Natural killer cell (primary cell): ENCODE measurements at regions not wholly inside any gene's neighbourhood (a gene's known extent, or its start where the extent isn't known, plus 50 kb on each side); places are given as distances from the start of the nearest gene placed in this dataset.
"Not testable (repeated sequence)": the region's sequence is repeated elsewhere in the genome, so short reads cannot be mapped to it uniquely, and the experiment has no call there.

ENCODE experiments used
- ATAC-seq, 3 donors: fragments of 150-1000 bp in 2 of 3; fragments of 200-7000 bp in 1 of 3; cut with Tn5 transposase; 1 replicate in 1 of 3; 2 replicates in 2 of 3; pipeline ENCODE4 v1.10.0; 2021; ENCODE audit warnings: mild to moderate bottlenecking in 2 of 3, moderate library complexity in 2 of 3
- DNase-seq, 2 donors: peaks; one replicate each; pipeline versions ENCODE4 v3.0.0 to v3.0.0-alpha.2; 2013 to 2021; ENCODE audit warnings: mixed read lengths in 1 of 2
- H3K27ac ChIP-seq: one replicate; pipeline ENCODE4 v1.5.1; 2013; ENCODE audit warnings: mild to moderate bottlenecking, low read length
- H3K27me3 ChIP-seq: one replicate; pipeline ENCODE4 v1.6.1; 2013; ENCODE audit warnings: low read length; ENCODE audit not compliant: control insufficient read depth, insufficient read depth
- H3K36me3 ChIP-seq: one replicate; pipeline ENCODE4 v1.6.1; 2013; ENCODE audit warnings: low read length; ENCODE audit not compliant: control insufficient read depth, insufficient read depth
- H3K4me1 ChIP-seq: one replicate; pipeline ENCODE4 v1.6.1; 2013; ENCODE audit warnings: low read length; ENCODE audit not compliant: control insufficient read depth, insufficient read depth
- H3K4me3 ChIP-seq: one replicate; pipeline ENCODE4 v1.5.1; 2013; ENCODE audit warnings: low read length
- H3K9me3 ChIP-seq: one replicate; pipeline ENCODE4 v1.6.1; 2013; ENCODE audit warnings: low read length; ENCODE audit not compliant: control insufficient read depth, insufficient read depth
- H3K27ac Mint-ChIP-seq, 2 donors: one replicate each; pipeline ENCODE4 v1.8.0; 2022; ENCODE audit warnings: mild to moderate bottlenecking in 2 of 2, mixed read lengths in 2 of 2, moderate library complexity in 1 of 2
- H3K27me3 Mint-ChIP-seq, 2 donors: one replicate each; pipeline ENCODE4 v1.8.0; 2022; ENCODE audit warnings: low read depth in 2 of 2, mixed read lengths in 2 of 2
- H3K36me3 Mint-ChIP-seq: one replicate; pipeline ENCODE4 v1.8.0; 2022; ENCODE audit warnings: mixed read lengths
- H3K4me1 Mint-ChIP-seq, 2 donors: one replicate each; pipeline ENCODE4 v1.8.0; 2022; ENCODE audit warnings: mixed read lengths in 2 of 2
- H3K4me3 Mint-ChIP-seq: one replicate; pipeline ENCODE4 v1.8.0; 2022; ENCODE audit warnings: mild to moderate bottlenecking, moderate library complexity, mixed read lengths
- H3K9me3 Mint-ChIP-seq, 2 donors: one replicate each; pipeline ENCODE4 v1.8.0; 2022; ENCODE audit warnings: mixed read lengths in 2 of 2
- WGBS: methylation state at CpG from one replicate; pipeline ENCODE4 v1.1.7; 2013; ENCODE audit warnings: missing lambda C conversion rate; ENCODE audit not compliant: insufficient coverage; 5-methylcytosine and 5-hydroxymethylcytosine counted together
- intact Hi-C: fragments of 100-400 bp; cut with micrococcal nuclease; formaldehyde crosslinking; loops from one replicate; pipeline ENCODE4 v1.14.2; 2022
- TF ChIP-seq, protein P1 (sequence below): fragments of 200-600 bp; IDR thresholded peaks from one replicate; pipeline ENCODE4 v1.8.0; 2022; ENCODE audit warnings: antibody characterized with exemption

DNA sequence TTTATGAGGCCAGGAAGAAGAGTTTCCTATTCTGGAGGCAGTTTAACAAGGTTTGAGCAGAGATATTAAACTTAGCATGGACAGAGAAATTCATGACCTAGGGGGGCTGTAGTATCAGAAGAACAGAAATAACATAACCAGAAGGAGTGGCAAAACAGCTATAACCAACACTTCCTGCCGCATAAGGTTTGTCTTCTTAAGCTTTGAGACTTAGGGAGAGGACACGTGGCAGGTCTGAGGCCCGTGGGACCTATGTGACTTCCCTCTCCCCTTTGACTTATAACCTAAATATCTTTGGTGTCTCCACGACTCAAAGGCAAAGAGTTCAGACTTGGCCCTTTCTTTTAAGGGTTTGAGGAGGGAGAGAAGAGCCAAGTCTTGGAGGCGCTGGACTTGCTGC, 119.1 kb upstream of the PZP start:
- no peaks in the 10 kb centered on the region for H3K36me3 Mint-ChIP-seq
- H3K27ac ChIP-seq = no peak overlapping the region
- intact Hi-C loops = no loop called here
- H3K4me3 Mint-ChIP-seq = peak overlapping the region; percentile 21
- H3K9me3 Mint-ChIP-seq = no peaks in the 10 kb centered on the region
- TF ChIP-seq, protein P1, sequence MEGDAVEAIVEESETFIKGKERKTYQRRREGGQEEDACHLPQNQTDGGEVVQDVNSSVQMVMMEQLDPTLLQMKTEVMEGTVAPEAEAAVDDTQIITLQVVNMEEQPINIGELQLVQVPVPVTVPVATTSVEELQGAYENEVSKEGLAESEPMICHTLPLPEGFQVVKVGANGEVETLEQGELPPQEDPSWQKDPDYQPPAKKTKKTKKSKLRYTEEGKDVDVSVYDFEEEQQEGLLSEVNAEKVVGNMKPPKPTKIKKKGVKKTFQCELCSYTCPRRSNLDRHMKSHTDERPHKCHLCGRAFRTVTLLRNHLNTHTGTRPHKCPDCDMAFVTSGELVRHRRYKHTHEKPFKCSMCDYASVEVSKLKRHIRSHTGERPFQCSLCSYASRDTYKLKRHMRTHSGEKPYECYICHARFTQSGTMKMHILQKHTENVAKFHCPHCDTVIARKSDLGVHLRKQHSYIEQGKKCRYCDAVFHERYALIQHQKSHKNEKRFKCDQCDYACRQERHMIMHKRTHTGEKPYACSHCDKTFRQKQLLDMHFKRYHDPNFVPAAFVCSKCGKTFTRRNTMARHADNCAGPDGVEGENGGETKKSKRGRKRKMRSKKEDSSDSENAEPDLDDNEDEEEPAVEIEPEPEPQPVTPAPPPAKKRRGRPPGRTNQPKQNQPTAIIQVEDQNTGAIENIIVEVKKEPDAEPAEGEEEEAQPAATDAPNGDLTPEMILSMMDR = no peak
- no peaks in the 10 kb centered on the region for H3K36me3 ChIP-seq
- H3K4me1 ChIP-seq = peaks cover 19% of the 10 kb centered on the region
- DNase-seq = peak in 1 of 2 donors; percentile 35
- WGBS = 35% methylated on average over 5 of the region's 5 CpGs
- ATAC-seq = peak in 2 of 3 donors; percentile 49 to 69
- no peaks in the 10 kb centered on the region for H3K27me3 Mint-ChIP-seq
- H3K27ac Mint-ChIP-seq = peak overlapping the region; percentile 8 to 76
- no peaks in the 10 kb centered on the region for H3K27me3 ChIP-seq
- no peak overlapping the region for H3K4me3 ChIP-seq
- H3K4me1 Mint-ChIP-seq = peaks cover 21% of the 10 kb centered on the region in 2 donors
- no peaks in the 10 kb centered on the region for H3K9me3 ChIP-seq

- H3K4me3 ChIP-seq = not testable (repeated sequence)
- peak overlapping the region; percentile 72 for H3K4me3 Mint-ChIP-seq
- WGBS = 95% methylated on average over 14 of the region's 14 CpGs
Observed at GRCh38 chr12:9326849-9327248, 118.7 kb upstream of the PZP start.

DNA sequence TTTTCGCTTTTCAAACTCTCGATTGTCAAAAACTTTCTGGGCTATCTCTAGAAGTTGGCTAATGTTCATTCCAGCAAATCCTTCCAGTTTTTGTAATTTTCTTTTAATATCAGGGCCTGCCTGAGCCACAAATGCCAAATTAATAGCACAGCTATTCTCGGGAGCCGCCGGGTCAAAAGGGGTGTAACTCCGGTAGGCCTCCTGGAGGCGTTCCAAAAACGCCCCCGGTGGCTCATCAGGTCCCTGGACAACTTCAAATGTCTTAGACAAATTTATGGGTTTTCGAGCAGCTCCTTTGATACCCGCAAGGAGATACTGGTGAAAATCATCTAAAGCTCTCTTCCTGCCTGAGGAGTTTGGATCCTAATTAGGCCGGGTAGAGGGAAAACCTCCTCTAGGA, 117.9 kb upstream of the PZP start:
- intact Hi-C loops = no loop called here
- Mint-ChIP-seq H3K27me3 (no peaks in the 10 kb centered on the region), H3K9me3 (no peaks in the 10 kb centered on the region), H3K4me3 (no peak overlapping the region), H3K4me1 (peaks cover 17% of the 10 kb centered on the region in 2 donors), H3K27ac (peak overlapping the region in 1 of 2 donors; percentile 76), H3K36me3 (no peaks in the 10 kb centered on the region)
- TF ChIP-seq, protein P1 = no peak
- no peaks in the 10 kb centered on the region for H3K27me3 ChIP-seq
- no peaks in the 10 kb centered on the region for H3K9me3 ChIP-seq
- H3K36me3 ChIP-seq = no peaks in the 10 kb centered on the region
- ATAC-seq = no peak
- no peak overlapping the region for H3K4me3 ChIP-seq
- no peak overlapping the region for H3K27ac ChIP-seq
- 90% methylated on average over 12 of the region's 12 CpGs for WGBS
- H3K4me1 ChIP-seq = peaks cover 15% of the 10 kb centered on the region
- no peak for DNase-seq

More at GRCh38 chr12:9326849-9327248, 118.7 kb upstream of the PZP start:
- peaks cover 19% of the 10 kb centered on the region for H3K4me1 ChIP-seq
- ATAC-seq, intact Hi-C loops, H3K9me3 ChIP-seq, H3K36me3 Mint-ChIP-seq, DNase-seq, H3K27ac ChIP-seq, H3K36me3 ChIP-seq, H3K27me3 Mint-ChIP-seq, H3K27me3 ChIP-seq, H3K9me3 Mint-ChIP-seq: not testable (repeated sequence)
- H3K27ac Mint-ChIP-seq = peak overlapping the region; percentile 8 to 76
- H3K4me1 Mint-ChIP-seq = peaks cover 21% of the 10 kb centered on the region in 2 donors

DNA sequence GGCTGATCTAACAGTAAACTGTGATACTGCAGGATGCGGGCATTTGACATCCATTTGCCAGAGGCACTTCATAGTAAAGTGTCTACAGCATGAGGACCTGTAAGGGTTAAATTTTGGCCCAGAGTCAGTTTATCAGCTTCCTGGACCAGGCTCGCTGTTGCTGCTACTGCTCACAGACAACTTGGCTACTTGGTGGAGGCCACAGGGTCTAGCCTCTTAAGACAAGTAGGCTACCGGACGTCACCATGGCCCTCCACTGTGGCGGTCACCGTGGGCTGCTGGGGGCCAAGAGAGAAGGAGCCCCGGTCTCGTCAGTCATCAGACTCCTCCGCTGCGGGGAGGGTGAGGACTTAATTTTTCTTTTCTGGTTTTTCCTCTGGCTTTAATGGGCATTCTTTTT, 117.3 kb upstream of the PZP start:
- Mint-ChIP-seq H3K27me3 (no peaks in the 10 kb centered on the region), H3K4me1 (peaks cover 14 to 16% of the 10 kb centered on the region in 2 donors), H3K9me3 (no peaks in the 10 kb centered on the region), H3K27ac (no peak overlapping the region), H3K4me3 (no peak overlapping the region), H3K36me3 (no peaks in the 10 kb centered on the region)
- intact Hi-C loops = no loop called here
- Histone ChIP-seq H3K36me3 (no peaks in the 10 kb centered on the region), H3K27me3 (no peaks in the 10 kb centered on the region), H3K9me3 (no peaks in the 10 kb centered on the region), H3K4me1 (peaks cover 15% of the 10 kb centered on the region), H3K27ac (no peak overlapping the region), H3K4me3 (no peak overlapping the region)
- DNase-seq (no peak), ATAC-seq (no peak)
- WGBS = 95% methylated on average over 10 of the region's 10 CpGs
- TF ChIP-seq, protein P1 = no peak
